Liver (tissue), 7 donors: ENCODE measurements at regions not wholly inside any gene's neighbourhood (a gene's known extent, or its start where the extent isn't known, plus 50 kb on each side); places are given as distances from the start of the nearest gene placed in this dataset.

Experiments used
- DNase-seq: peaks from one replicate; pipeline ENCODE4 v3.0.0-alpha.2; 2017; ENCODE audit warnings: low spot score
- H3K27ac ChIP-seq, 2 donors: one replicate each; pipeline ENCODE4 v1.7.0; 2013; ENCODE audit warnings: inconsistent platforms in 2 of 2, low read length in 2 of 2, control low read depth in 1 of 2, low read depth in 1 of 2, mild to moderate bottlenecking in 1 of 2
- H3K27me3 ChIP-seq, 4 donors: one replicate each; pipeline versions ENCODE4 v1.6.1 to v1.7.0; 2013; ENCODE audit warnings: low read length in 3 of 4, inconsistent platforms in 1 of 4, mild to moderate bottlenecking in 1 of 4, moderate library complexity in 1 of 4; ENCODE audit not compliant: control insufficient read depth in 4 of 4, insufficient read depth in 4 of 4
- H3K36me3 ChIP-seq, 4 donors: one replicate each; pipeline versions ENCODE4 v1.6.1 to v1.7.0; 2013; ENCODE audit warnings: low read length in 3 of 4, mild to moderate bottlenecking in 3 of 4, low read depth in 1 of 4, moderate library complexity in 1 of 4; ENCODE audit not compliant: control insufficient read depth in 4 of 4, insufficient read depth in 3 of 4
- H3K4me1 ChIP-seq, 4 donors: one replicate each; pipeline versions ENCODE4 v1.6.1 to v1.7.0; 2013; ENCODE audit warnings: low read length in 3 of 4, mild to moderate bottlenecking in 3 of 4, moderate library complexity in 1 of 4; ENCODE audit not compliant: control insufficient read depth in 4 of 4, insufficient read depth in 4 of 4
- H3K4me3 ChIP-seq, 3 donors: one replicate each; pipeline versions ENCODE4 v1.6.1 to v1.7.0; 2013; ENCODE audit warnings: low read length in 3 of 3, control low read depth in 1 of 3, low read depth in 1 of 3, mild to moderate bottlenecking in 1 of 3
- H3K9ac ChIP-seq, 2 donors: one replicate each; pipeline ENCODE4 v1.7.0; 2013; ENCODE audit warnings: low read length in 2 of 2, mild to moderate bottlenecking in 2 of 2, moderate library complexity in 2 of 2, control low read depth in 1 of 2, low read depth in 1 of 2
- H3K9me3 ChIP-seq, 4 donors: one replicate each; pipeline versions ENCODE4 v1.6.1 to v1.7.0; 2013; ENCODE audit warnings: low read length in 3 of 4; ENCODE audit not compliant: control insufficient read depth in 4 of 4
- EGR1 ChIP-seq, 2 donors: IDR thresholded peaks; 2 replicates each; pipeline ENCODE4 v1.6.1; 2016 to 2018; ENCODE audit warnings: antibody characterized with exemption in 2 of 2, low read depth in 2 of 2
- FOXA1 ChIP-seq: IDR thresholded peaks from 2 replicates; pipeline ENCODE4 v1.6.1; 2016; ENCODE audit warnings: antibody characterized with exemption
- FOXA2 ChIP-seq: IDR thresholded peaks from 2 replicates; pipeline ENCODE4 v1.6.1; 2016; ENCODE audit warnings: antibody characterized with exemption
- GABPA ChIP-seq, 2 donors: IDR thresholded peaks in 1 of 2; conservative IDR thresholded peaks in 1 of 2; 2 replicates each; pipeline ENCODE4 v1.6.1; 2016; ENCODE audit warnings: antibody characterized with exemption in 2 of 2, mild to moderate bottlenecking in 1 of 2, moderate library complexity in 1 of 2
- HNF4A ChIP-seq, 2 donors: conservative IDR thresholded peaks; 2 replicates each; pipeline ENCODE4 v1.6.1; 2016; ENCODE audit warnings: antibody characterized with exemption in 2 of 2, mild to moderate bottlenecking in 2 of 2
- HNF4G ChIP-seq: IDR thresholded peaks from 2 replicates; pipeline ENCODE4 v1.6.1; 2016; ENCODE audit warnings: antibody characterized with exemption
- NR2F2 ChIP-seq: IDR thresholded peaks from 2 replicates; pipeline ENCODE4 v1.6.1; 2016; ENCODE audit warnings: antibody characterized with exemption
- RAD21 ChIP-seq, 2 donors: IDR thresholded peaks; 2 replicates each; pipeline ENCODE4 v1.6.1; 2016; ENCODE audit warnings: antibody characterized with exemption in 2 of 2, mild to moderate bottlenecking in 2 of 2
- RXRA ChIP-seq, 2 donors: IDR thresholded peaks; 2 replicates each; pipeline ENCODE4 v1.6.1; 2017 to 2018; ENCODE audit warnings: antibody characterized with exemption in 2 of 2, mild to moderate bottlenecking in 1 of 2
- SP1 ChIP-seq: IDR thresholded peaks from 2 replicates; pipeline ENCODE4 v1.6.1; 2018; ENCODE audit warnings: antibody characterized with exemption, mild to moderate bottlenecking
- YY1 ChIP-seq: IDR thresholded peaks from 2 replicates; pipeline ENCODE4 v1.6.1; 2016; ENCODE audit warnings: antibody characterized with exemption, mild to moderate bottlenecking
- WGBS: extraction: QIAGEN DNeasy Blood & Tissue Kit; methylation state at CpG from one replicate; pipeline ENCODE4 v1.1.7; 2013; 5-methylcytosine and 5-hydroxymethylcytosine counted together
- TF ChIP-seq, protein P1 (sequence below): IDR thresholded peaks from 2 replicates; pipeline ENCODE4 v1.6.1; 2016; ENCODE audit warnings: antibody characterized with exemption
- TF ChIP-seq, protein P2 (sequence below): IDR thresholded peaks from 2 replicates; pipeline ENCODE4 v1.6.1; 2016; ENCODE audit warnings: antibody characterized with exemption, mild to moderate bottlenecking
- donor health status: healthy.
- donor health status: healthy.
- donor health status: healthy.
- donor health status: healthy.

DNA sequence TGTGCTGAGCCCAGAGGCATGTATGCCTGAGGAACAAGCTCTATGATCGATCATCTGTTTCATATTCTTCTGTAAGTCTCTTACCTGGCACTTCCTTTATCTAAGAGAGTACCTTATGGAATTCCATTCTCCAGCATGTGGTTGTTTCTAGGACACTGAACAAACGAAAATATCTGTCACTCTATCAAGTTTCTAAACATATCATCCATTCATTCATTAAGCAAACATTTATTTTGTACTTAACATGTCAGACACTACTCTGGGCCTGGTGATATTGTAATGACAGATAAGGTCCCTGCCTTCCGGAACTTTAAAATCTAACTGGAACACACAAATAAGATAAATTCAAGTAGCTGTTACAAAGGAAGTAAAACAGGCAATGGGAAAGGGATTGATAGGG, 477.1 kb downstream of the IGSF11 start:
- DNase-seq = no peak
- H3K4me3 ChIP-seq = no peak overlapping the region
- H3K9me3 ChIP-seq = no peaks in the 10 kb centered on the region
- TF ChIP-seq SP1 (no peak), EGR1 (IDR thresholded peaks at IDR 0.05; ENCODE audit: low read depth in 2 of 2) (no peak), RAD21 (IDR thresholded peaks at IDR 0.05) (no peak), HNF4A (conservative IDR thresholded peaks at IDR 0.05) (no peak), YY1 (no peak), FOXA1 (no peak)
- no peaks in the 10 kb centered on the region for H3K36me3 ChIP-seq
- no peaks in the 10 kb centered on the region for H3K4me1 ChIP-seq
- no peak overlapping the region for H3K27ac ChIP-seq
- no peak overlapping the region for H3K9ac ChIP-seq
- H3K27me3 ChIP-seq = no peaks in the 10 kb centered on the region
- 47% methylated on average over 3 of the region's 3 CpGs for WGBS

DNA sequence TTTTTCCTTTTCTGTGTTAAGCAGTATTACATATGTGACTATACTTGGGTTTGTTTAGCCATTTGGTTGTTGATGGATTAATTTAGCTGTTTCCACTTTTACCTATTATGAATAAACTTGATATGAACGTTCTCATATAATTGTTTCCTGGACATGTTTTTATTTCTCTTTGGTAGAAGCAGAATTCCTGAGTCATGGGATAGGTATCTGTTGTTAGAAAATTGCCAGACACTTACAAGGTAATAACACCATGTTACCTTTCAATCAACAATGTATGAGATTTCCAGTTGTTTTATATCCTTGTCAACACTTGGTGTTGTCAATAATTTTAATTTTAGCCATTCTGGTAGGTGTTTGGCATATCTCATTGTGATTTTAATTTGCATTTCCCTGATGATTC, 475.4 kb downstream of the IGSF11 start:
- Histone ChIP-seq H3K27ac (no peak overlapping the region), H3K4me1 (no peaks in the 10 kb centered on the region), H3K27me3 (no peaks in the 10 kb centered on the region), H3K36me3 (no peaks in the 10 kb centered on the region), H3K4me3 (no peak overlapping the region), H3K9me3 (no peaks in the 10 kb centered on the region), H3K9ac (no peak overlapping the region)
- 54% methylated on average over 1 of the region's 1 CpG for WGBS
- TF ChIP-seq HNF4G = no peak
- no peak for TF ChIP-seq FOXA2
- no peak for TF ChIP-seq NR2F2
- TF ChIP-seq, protein P1, sequence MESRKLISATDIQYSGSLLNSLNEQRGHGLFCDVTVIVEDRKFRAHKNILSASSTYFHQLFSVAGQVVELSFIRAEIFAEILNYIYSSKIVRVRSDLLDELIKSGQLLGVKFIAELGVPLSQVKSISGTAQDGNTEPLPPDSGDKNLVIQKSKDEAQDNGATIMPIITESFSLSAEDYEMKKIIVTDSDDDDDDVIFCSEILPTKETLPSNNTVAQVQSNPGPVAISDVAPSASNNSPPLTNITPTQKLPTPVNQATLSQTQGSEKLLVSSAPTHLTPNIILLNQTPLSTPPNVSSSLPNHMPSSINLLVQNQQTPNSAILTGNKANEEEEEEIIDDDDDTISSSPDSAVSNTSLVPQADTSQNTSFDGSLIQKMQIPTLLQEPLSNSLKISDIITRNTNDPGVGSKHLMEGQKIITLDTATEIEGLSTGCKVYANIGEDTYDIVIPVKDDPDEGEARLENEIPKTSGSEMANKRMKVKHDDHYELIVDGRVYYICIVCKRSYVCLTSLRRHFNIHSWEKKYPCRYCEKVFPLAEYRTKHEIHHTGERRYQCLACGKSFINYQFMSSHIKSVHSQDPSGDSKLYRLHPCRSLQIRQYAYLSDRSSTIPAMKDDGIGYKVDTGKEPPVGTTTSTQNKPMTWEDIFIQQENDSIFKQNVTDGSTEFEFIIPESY = no peak
- DNase-seq = no peak

DNA sequence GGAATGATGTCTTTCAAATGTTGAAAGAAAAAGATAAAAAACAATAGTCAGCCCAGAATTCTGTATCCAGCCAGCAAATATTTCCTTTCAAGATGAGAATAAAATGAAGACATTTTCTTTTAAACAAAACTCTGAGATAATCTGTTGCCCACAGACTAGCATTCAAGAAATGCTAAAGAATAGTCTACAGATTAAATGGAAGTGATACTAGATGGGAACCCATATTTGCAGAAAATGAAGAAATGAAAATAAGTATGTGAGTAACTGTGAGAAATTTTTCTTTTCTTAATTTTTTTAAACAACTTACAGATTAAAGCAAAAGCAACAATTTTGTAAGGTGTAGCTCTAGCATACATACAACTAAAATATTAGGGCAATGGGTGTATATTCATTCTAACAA, 469.8 kb downstream of the IGSF11 start:
- Histone ChIP-seq H3K9me3 (no peaks in the 10 kb centered on the region), H3K9ac (no peak overlapping the region), H3K27ac (no peak overlapping the region), H3K27me3 (no peaks in the 10 kb centered on the region), H3K4me1 (no peaks in the 10 kb centered on the region), H3K4me3 (no peak overlapping the region), H3K36me3 (no peaks in the 10 kb centered on the region)
- no peak for TF ChIP-seq HNF4G
- TF ChIP-seq, protein P1 = no peak
- TF ChIP-seq GABPA (IDR thresholded peaks at IDR 0.05 in 1 of 2, conservative IDR thresholded peaks at IDR 0.05 in 1 of 2) = no peak
- TF ChIP-seq FOXA2 = no peak
- TF ChIP-seq FOXA1 = no peak
- no peak for TF ChIP-seq RXRA (IDR thresholded peaks at IDR 0.05)
- TF ChIP-seq, protein P2, sequence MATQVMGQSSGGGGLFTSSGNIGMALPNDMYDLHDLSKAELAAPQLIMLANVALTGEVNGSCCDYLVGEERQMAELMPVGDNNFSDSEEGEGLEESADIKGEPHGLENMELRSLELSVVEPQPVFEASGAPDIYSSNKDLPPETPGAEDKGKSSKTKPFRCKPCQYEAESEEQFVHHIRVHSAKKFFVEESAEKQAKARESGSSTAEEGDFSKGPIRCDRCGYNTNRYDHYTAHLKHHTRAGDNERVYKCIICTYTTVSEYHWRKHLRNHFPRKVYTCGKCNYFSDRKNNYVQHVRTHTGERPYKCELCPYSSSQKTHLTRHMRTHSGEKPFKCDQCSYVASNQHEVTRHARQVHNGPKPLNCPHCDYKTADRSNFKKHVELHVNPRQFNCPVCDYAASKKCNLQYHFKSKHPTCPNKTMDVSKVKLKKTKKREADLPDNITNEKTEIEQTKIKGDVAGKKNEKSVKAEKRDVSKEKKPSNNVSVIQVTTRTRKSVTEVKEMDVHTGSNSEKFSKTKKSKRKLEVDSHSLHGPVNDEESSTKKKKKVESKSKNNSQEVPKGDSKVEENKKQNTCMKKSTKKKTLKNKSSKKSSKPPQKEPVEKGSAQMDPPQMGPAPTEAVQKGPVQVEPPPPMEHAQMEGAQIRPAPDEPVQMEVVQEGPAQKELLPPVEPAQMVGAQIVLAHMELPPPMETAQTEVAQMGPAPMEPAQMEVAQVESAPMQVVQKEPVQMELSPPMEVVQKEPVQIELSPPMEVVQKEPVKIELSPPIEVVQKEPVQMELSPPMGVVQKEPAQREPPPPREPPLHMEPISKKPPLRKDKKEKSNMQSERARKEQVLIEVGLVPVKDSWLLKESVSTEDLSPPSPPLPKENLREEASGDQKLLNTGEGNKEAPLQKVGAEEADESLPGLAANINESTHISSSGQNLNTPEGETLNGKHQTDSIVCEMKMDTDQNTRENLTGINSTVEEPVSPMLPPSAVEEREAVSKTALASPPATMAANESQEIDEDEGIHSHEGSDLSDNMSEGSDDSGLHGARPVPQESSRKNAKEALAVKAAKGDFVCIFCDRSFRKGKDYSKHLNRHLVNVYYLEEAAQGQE = no peak
- no peak for TF ChIP-seq YY1
- no peak for DNase-seq
